Uterus (tissue), 3 donors: ENCODE measurements at regions not wholly inside any gene's neighbourhood (a gene's known extent, or its start where the extent isn't known, plus 50 kb on each side); places are given as distances from the start of the nearest gene placed in this dataset.
"Not testable (repeated sequence)": the region's sequence is repeated elsewhere in the genome, so short reads cannot be mapped to it uniquely, and the experiment has no call there.

Source experiments
- DNase-seq, 2 donors: peaks; one replicate each; pipeline ENCODE4 v3.0.0-alpha.2; 2019 to 2020
- H3K27ac ChIP-seq, 2 donors: fragments of 200-600 bp; sonication (generic); 1 replicate in 1 of 2; 2 replicates in 1 of 2; pipeline ENCODE4 v1.5.1; 2016 to 2018
- H3K27me3 ChIP-seq, 2 donors: fragments of 200-600 bp; sonication (generic); one replicate each; pipeline ENCODE4 v1.5.1; 2018 to 2019; ENCODE audit warnings: control low read depth in 1 of 2
- H3K36me3 ChIP-seq, 2 donors: fragments of 200-600 bp; sonication (generic); one replicate each; pipeline ENCODE4 v1.5.1; 2019; ENCODE audit warnings: control low read depth in 1 of 2
- H3K4me1 ChIP-seq, 2 donors: fragments of 200-600 bp; sonication (generic); one replicate each; pipeline ENCODE4 v1.5.1; 2018 to 2019; ENCODE audit warnings: control low read depth in 1 of 2
- H3K4me3 ChIP-seq, 2 donors: fragments of 200-600 bp; sonication (generic); 1 replicate in 1 of 2; 2 replicates in 1 of 2; pipeline ENCODE4 v1.5.1; 2018 to 2019; ENCODE audit warnings: mild to moderate bottlenecking in 1 of 2
- H3K9me3 ChIP-seq, 2 donors: fragments of 200-600 bp; sonication (generic); one replicate each; pipeline ENCODE4 v1.5.1; 2019; ENCODE audit warnings: control low read depth in 1 of 2
- CTCF ChIP-seq, 4 experiments: fragments of 200-600 bp in 2 of 4; fragments of 450-650 bp in 2 of 4; sonication (generic) in 2 of 4; IDR thresholded peaks; one replicate each; pipeline ENCODE4 v1.5.1; 2016 to 2019; ENCODE audit warnings: antibody characterized with exemption in 4 of 4, mild to moderate bottlenecking in 2 of 4, moderate library complexity in 1 of 4
- POLR2A ChIP-seq, 2 donors: fragments of 450-650 bp; IDR thresholded peaks; one replicate each; pipeline ENCODE4 v1.6.1; 2016; ENCODE audit warnings: antibody characterized with exemption in 2 of 2, mild to moderate bottlenecking in 1 of 2, moderate library complexity in 1 of 2
- intact Hi-C: fragments of 100-400 bp; cut with DNase I; formaldehyde crosslinking; loops from one replicate; pipeline ENCODE4 v1.15.1; 2023; ENCODE audit warnings: low total_unique reads
- donor health status: DM: yes; HTN: yes; CAD: no.

- no peaks in the 10 kb centered on the region for H3K36me3 ChIP-seq
- H3K9me3 ChIP-seq: no peaks in the 10 kb centered on the region
- no peak for DNase-seq
- no peaks in the 10 kb centered on the region for H3K27me3 ChIP-seq
- no peak overlapping the region for H3K4me3 ChIP-seq
- no peaks in the 10 kb centered on the region for H3K4me1 ChIP-seq
- intact Hi-C loops: no loop called here
- no peak for TF ChIP-seq POLR2A (IDR thresholded peaks at IDR 0.05)
- no peak for TF ChIP-seq CTCF (IDR thresholded peaks at IDR 0.05)
- no peak overlapping the region for H3K27ac ChIP-seq
These were observed 1185.5 kb downstream of the FAM181B start for GRCh38 chr11:81548123-81548522.

- H3K4me1 ChIP-seq, DNase-seq, H3K27ac ChIP-seq, H3K4me3 ChIP-seq, H3K27me3 ChIP-seq, intact Hi-C loops, H3K36me3 ChIP-seq, H3K9me3 ChIP-seq: not testable (repeated sequence)
These were observed 1193.9 kb downstream of the FAM181B start for GRCh38 chr11:81539806-81540205.

GRCh38 chr11:81515566-81515965 is 1218.1 kb downstream of the FAM181B start:
- intact Hi-C loops: no loop called here
- no peak for TF ChIP-seq CTCF (IDR thresholded peaks at IDR 0.05)
- no peak for TF ChIP-seq POLR2A (IDR thresholded peaks at IDR 0.05)
- Histone ChIP-seq H3K36me3 (no peaks in the 10 kb centered on the region), H3K4me1 (no peaks in the 10 kb centered on the region), H3K4me3 (no peak overlapping the region), H3K9me3 (no peaks in the 10 kb centered on the region), H3K27ac (no peak overlapping the region), H3K27me3 (no peaks in the 10 kb centered on the region)
- DNase-seq: no peak

- Histone ChIP-seq H3K36me3 (no peaks in the 10 kb centered on the region), H3K27me3 (no peaks in the 10 kb centered on the region), H3K9me3 (no peaks in the 10 kb centered on the region), H3K27ac (no peak overlapping the region), H3K4me1 (no peaks in the 10 kb centered on the region), H3K4me3 (no peak overlapping the region)
- intact Hi-C loops: no loop called here
- TF ChIP-seq CTCF (IDR thresholded peaks at IDR 0.05) (peak in 1 of 4 experiments; percentile 17), POLR2A (IDR thresholded peaks at IDR 0.05) (no peak)
- DNase-seq: no peak
These were observed 1236.4 kb downstream of the FAM181B start for GRCh38 chr11:81497202-81497804.

- H3K27ac ChIP-seq: no peak overlapping the region
- no peak for DNase-seq
- no peaks in the 10 kb centered on the region for H3K27me3 ChIP-seq
- intact Hi-C loops: no loop called here
- H3K36me3 ChIP-seq: no peaks in the 10 kb centered on the region
- no peak overlapping the region for H3K4me3 ChIP-seq
- TF ChIP-seq CTCF (IDR thresholded peaks at IDR 0.05): no peak
- TF ChIP-seq POLR2A (IDR thresholded peaks at IDR 0.05): no peak
- no peaks in the 10 kb centered on the region for H3K4me1 ChIP-seq
- H3K9me3 ChIP-seq: no peaks in the 10 kb centered on the region
These were observed 1237.1 kb downstream of the FAM181B start for GRCh38 chr11:81496601-81497000.
